GM18867 (cell line): ENCODE measurements at regions not wholly inside any gene's neighbourhood (a gene's known extent, or its start where the extent isn't known, plus 50 kb on each side); places are given as distances from the start of the nearest gene placed in this dataset.
A peak's percentile ranks its signal among the peaks of the same experiment; 100 is the strongest.

Experiments used
- ATAC-seq: cut with Tn5 transposase; IDR thresholded peaks from one replicate; pipeline ENCODE4 v1.9.1; 2021; ENCODE audit warnings: mild to moderate bottlenecking, moderate library complexity; ENCODE audit not compliant: unreplicated experiment

- ATAC-seq: no peak
These were observed 90.6 kb upstream of the AKIP1 start for GRCh38 chr11:8820401-8820800.

GRCh38 chr11:8822469-8822868 lies 88.5 kb upstream of the AKIP1 start:
- no peak for ATAC-seq

DNA sequence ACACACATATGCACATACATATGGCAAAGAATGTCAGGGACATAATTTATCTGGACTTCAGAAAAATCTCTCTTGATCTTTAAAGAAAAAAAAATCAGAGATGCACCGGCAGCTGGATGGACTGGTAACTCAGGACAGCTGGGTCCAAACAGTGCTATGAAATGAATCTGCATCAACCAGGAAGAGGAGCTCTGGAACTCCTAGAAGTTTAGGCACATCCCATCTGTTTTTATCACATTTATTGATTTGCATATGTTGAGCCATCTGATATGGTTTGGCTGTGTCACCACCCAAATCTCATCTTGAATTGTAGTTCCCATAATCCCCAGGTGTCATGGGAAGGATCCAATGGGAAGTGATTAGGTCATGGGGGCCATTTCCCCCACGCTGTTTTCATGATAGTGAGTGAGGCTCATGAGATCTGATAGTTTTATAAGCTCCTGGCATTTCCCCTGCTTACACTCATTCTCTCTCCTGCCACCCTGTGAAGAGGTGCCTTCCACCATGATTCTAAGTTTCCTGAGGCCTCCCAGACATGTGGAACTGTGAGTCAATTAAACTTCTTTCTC lies 87.7 kb upstream of the AKIP1 start:
- ATAC-seq: no peak

DNA sequence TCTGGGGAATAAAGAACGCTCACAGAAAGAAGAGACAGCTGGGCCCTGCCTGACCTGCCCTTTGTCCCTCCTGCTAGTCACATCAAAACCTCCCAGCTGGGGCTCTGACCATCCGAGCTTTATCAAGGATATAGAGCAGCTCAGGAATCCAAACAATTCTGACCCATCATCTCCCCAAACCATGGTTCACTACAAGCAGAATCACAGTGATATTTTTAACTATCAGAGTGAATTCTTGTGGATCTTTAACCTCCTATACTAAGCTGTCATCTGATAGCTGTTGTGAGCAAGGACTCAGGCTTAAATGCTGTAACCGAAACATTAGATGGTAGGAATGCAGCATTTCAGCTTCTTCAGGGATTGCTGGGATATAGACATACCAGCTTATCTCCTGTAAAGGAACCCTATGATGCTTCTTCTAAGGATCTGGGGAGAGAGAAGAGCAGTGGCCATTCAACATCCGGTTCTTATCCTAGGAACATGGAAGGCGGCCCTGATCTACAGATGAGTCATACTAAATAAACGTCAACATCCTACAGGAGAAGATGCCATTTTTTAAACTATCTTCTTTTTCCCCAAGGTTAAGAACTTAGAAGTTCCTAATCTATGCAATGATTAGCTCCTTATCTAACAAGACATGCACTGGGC lies 84.7 kb upstream of the AKIP1 start:
- no peak for ATAC-seq

DNA sequence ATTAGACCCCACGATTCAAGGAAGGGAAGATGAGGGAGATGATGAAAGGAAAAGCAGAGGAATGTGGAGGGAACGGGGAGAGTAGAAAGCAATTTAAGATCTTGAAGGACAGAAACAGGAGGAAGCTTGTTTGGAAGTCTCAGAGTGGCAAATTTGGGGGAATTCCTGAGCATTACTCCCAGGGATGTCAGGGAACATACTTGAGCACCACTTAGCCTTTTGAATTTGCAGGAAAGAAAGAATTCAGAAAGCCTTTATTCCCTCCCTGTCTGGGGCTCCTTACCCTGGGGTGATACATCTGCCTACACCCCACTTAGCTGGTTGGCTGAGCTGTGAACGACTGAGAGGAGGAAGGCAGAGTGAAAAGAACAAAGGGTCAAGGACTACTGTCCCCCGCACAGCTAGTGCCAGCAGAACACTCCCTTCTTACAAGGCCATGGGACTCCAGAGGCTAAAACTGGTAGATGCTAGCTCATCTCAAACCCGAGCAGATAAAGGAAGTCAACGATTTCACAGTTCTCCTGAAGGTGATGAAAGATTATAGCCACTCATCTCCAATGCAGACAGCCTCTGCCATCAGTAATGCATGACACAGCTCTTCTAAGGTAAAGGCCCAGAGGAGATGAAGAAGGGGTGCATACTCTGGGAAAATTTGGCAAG lies 84.0 kb upstream of the AKIP1 start:
- no peak for ATAC-seq

DNA sequence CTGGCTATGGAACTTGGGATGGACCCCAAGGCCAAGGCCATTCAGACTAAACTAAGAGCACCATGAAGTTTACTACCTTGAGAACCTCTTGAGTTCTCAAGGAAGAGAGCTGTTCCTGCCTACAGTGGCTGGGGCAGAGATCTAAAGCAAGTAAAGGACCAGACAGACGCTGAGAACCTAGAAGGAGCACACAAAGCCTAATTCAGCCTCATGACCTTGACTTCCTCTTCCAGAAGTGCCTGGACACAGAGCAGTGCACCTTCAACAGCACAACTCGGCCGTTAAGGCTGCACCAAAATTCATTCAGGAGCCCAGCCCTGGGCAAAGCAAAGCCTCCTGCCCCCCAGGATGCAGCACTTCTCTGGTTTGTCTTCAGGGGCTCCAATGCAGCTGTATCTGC lies 82.9 kb upstream of the AKIP1 start:
- no peak for ATAC-seq

DNA sequence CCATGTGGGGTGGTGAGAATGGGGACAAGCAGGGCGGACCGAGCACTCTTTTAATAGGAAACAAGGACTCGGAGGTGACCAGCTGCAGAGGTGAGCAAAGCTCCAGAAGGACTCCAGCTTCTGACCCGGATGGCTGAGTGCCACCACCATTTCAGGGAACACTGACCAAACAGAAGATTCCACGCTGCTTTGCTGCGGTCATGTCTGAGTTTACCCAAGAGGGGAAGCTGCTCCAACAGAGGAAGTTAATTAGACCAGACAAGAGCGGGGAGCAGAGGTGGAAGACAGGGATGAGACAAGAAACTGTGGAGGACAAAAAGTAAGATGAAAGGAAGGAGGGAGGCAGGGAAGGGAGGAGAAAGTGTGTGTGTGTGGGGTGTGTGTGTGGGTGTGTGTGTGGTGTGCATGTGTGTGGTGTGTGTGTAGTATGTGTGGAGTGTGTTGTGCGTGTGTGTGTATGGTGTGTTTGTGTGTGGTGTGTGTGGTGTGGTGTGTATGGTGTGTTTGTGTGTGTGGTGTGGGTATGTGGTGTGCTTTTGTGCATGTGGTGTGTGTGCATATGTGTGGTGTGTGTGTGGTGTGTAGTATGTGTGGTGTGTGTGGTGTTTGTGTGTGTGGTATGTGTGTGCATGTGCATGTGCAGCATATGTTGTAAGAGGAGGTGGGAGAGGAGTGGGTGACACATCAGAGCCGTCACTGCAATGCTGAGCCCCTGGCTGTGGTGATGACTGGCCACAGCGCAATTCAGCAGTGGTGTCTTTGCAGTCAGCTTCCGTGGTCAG lies 82.2 kb upstream of the AKIP1 start:
- ATAC-seq: no peak

- ATAC-seq: no peak
These were observed 81.4 kb upstream of the AKIP1 start for GRCh38 chr11:8829556-8829955.

- no peak for ATAC-seq
These were observed 80.3 kb upstream of the AKIP1 start for GRCh38 chr11:8830641-8831040.

GRCh38 chr11:8831861-8832260 lies 79.1 kb upstream of the AKIP1 start:
- no peak for ATAC-seq

DNA sequence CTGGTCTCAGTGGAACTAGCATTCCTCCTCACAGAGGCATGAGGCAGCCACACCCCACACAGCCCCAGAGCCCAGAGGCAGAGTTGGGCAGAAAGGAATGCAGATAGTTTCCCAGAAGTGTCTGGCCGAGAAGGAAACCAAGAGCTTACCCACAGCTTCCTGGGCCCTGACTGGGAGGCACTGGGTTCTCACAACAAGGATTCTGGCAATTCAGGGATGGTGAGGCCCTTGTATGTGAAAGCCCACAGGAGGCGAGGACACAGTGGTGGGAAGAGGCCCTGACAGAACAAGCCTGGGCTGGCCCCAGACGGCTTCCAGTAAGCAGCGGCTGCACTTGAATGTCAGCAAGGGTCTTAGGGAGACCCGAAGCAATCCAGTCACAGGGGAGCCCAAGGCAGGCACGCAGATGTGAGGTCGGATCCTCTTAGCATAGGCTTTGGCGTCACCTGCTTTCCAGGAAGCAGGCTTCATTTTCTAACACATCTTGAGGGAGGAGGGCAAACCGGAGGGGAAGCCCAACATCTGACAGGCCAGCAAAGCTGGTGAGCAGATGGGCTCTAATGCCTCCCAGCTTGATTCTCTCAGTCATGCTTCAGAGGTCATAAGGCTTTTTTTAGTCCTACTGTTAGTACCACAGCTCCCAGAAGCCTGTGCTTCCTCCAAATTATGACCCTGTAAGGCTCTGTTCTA lies 78.3 kb upstream of the AKIP1 start:
- peak; percentile 84 for ATAC-seq

GRCh38 chr11:8833568-8834315 lies 77.2 kb upstream of the AKIP1 start:
- ATAC-seq: no peak

GRCh38 chr11:8834379-8834778 lies 76.6 kb upstream of the AKIP1 start:
- ATAC-seq: no peak

DNA sequence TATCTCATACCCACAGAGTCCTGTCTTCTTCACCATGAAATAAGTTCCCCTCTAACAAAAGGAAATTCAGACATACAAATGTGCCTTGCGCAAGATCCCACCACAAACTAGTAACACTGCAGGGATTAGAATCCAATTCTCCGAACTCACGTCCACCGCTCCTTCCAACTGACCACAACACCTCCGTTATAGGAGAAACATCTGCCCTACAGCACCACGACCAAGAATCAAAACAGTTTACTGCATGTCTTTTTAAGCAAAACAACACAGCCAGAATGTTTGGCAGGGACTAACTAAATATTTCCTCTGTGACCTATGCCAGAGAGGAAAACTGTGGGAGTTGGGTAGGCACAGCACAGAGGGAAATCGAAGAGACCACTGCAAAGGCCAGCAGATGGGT lies 72.7 kb upstream of the AKIP1 start:
- no peak for ATAC-seq

DNA sequence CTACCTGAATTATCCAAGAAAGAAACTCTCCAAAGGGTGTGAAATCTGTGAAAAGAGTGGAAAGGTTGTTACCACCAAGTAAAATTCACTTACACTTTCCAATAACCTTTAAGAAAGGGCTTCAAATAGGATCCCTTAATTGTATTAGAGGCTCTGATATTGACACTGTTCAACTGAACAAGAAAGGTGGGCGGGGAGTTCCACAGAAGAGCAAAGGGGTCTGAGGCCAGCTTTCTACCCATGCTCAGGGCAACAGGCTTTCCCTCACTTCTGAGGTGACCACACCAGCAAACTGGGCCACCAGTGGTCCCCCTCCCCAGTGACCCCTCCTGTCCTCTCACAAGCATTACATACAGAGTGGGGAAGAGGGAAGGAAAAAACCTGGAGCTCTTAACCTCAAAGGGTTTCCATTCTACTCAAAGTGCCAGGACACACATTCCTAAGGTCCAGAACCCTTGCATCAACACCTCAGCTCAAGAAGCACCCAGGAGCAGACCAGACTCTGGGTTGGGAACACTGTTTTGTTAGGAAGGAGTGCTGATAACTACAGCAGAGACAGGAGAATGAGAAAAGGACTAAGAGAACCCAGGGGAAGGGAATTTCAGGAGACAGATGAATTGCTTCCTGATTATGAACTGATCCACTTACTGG lies 71.6 kb upstream of the AKIP1 start:
- no peak for ATAC-seq

DNA sequence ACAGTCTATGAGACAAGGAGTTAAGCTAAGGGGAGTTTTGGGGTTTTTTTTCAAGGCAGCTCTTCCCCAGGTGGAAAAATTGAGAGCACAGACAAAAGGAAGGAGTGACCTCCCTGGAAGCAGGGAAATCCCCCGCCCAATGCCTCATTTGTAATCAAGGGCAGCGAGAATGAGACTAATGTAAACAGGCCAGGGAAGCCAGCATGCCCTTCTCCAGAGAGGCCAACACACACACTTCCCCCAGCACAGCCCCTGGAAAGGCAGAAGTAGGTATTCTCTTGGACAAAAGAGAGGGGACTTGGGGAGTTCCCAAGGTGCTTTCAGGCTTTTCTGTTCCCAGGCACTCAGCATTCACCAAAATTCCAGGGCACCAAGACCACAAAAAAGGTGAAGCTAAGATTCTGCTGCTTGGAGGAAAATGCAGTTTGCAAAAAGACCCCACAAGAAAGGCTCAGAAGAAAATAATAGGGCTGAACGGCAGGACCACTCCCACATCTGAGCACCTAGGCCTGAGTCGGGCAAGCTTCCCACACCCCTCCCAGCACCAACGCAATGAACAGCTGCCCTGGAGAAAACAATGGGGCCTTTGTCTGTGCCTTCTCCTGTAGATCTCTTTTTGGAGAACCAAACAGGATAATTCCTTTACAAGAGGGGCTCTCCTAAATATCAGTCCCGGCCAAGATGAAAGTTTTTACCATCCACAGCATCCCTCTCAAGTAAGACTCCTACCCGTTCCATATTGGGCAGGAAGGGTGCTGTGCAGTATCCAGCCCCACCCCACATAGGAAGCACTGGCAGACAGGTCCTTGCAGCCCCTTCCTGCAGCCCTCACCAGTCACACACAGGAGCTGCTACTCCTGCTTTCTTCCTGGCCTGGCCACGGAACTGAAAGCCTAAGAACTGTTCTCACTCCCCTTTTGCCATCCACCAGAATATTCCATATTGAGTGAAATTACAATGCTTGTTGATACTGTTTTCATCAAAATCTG lies 70.7 kb upstream of the AKIP1 start:
- ATAC-seq: no peak

DNA sequence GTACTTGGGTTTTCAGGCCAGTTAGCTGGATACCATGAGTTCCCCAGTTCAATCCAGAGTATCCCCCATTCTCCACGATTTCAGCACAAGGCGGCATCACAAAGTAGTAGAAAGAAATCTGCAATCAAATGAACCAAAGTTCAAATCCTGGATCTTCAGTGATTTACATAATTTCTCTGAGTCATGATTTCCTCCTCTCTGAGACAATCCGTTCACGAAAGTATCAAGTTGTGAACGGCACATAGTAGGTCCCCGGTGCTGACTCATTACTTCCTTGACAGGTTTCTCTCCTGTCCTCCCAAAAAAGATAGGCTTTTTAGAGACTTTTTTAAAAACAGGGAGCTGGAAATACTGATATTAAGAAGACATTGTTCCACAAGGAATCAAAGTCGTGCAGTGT lies 69.1 kb upstream of the AKIP1 start:
- no peak for ATAC-seq

DNA sequence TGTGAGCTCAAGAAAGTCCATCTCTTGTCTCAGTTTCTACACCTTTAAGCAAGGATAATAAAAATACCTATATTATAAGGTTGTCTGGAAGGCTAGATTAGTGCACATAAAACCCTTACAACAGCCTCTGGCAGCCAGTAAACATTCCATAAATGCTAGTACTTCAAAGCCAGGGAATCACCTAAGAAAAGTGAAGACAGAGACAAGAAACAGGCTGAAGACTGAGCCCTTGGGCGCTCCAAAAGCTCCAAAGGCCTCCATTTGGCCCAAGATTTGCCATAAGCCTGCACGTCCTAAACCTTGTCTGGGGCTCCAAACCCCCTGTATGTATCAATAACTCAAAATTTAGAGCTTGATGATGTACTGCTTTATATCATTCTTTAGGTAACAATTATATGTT lies 52.2 kb upstream of the AKIP1 start:
- no peak for ATAC-seq
